SK-N-SH (cell line): ENCODE measurements at regions not wholly inside any gene's neighbourhood (a gene's known extent, or its start where the extent isn't known, plus 50 kb on each side); places are given as distances from the start of the nearest gene placed in this dataset.

Source experiments
- CTCF ChIA-PET: fragments of 300-600, 350-600 bp; formaldehyde crosslinking; extraction: SDS; loops from one replicate; lab custom pipeline; 2021; lab: Yijun Ruan, JAX
- POLR2A ChIA-PET: fragments of 350-600 bp; sonication (Branson Sonifier 250); formaldehyde crosslinking; extraction: SDS; loops from one replicate; lab custom pipeline; 2020; ENCODE audit warnings: antibody characterized with exemption, inconsistent platforms; lab: Yijun Ruan, JAX
- DNase-seq: peaks from one replicate; pipeline ENCODE4 v3.0.0; 2012
- H2AFZ ChIP-seq: fragments of 200-600 bp; sonication (generic); 2 replicates; pipeline ENCODE4 v1.8.1; 2016; ENCODE audit warnings: antibody characterized with exemption, mild to moderate bottlenecking, low read depth
- H3F3A ChIP-seq: fragments of 200-600 bp; sonication (generic); replicated peaks from 2 replicates; pipeline ENCODE3; 2016; ENCODE audit warnings: antibody characterized with exemption, mild to moderate bottlenecking; ENCODE audit not compliant: insufficient read depth
- H3K27ac ChIP-seq, 2 experiments: fragments of 200-500 bp in 1 of 2; fragments of 200-600 bp in 1 of 2; sonication (Bioruptor generic) in 1 of 2; sonication (generic), shearing (Covaris generic) in 1 of 2; 2 replicates each; pipeline versions ENCODE4 v1.5.1 to v1.6.1; 2014 to 2016; ENCODE audit warnings: low read depth in 2 of 2, inconsistent platforms in 1 of 2, low read length in 1 of 2, mild to moderate bottlenecking in 1 of 2, mixed read lengths in 1 of 2
- H3K27me3 ChIP-seq: fragments of 200-600 bp; sonication (generic), shearing (Covaris generic); 2 replicates; pipeline ENCODE4 v1.6.1; 2016; ENCODE audit warnings: mixed run types; ENCODE audit not compliant: insufficient read depth
- H3K36me3 ChIP-seq, 2 experiments: fragments of 200-500 bp in 1 of 2; fragments of 200-600 bp in 1 of 2; sonication (Bioruptor generic) in 1 of 2; sonication (generic) in 1 of 2; replicated peaks in 1 of 2; 2 replicates each; pipeline versions ENCODE3 to v1.5.1; 2014 to 2016; ENCODE audit warnings: low read length in 1 of 2, mild to moderate bottlenecking in 1 of 2; ENCODE audit not compliant: insufficient read depth in 2 of 2, control insufficient read depth in 1 of 2
- H3K4me1 ChIP-seq, 2 experiments: fragments of 200-500 bp in 1 of 2; fragments of 200-600 bp in 1 of 2; sonication (Bioruptor generic) in 1 of 2; sonication (generic), shearing (Covaris generic) in 1 of 2; 2 replicates each; pipeline versions ENCODE4 v1.5.1 to v1.6.1; 2014 to 2016; ENCODE audit warnings: low read depth in 1 of 2, low read length in 1 of 2, mixed run types in 1 of 2; ENCODE audit not compliant: insufficient read depth in 2 of 2, control insufficient read depth in 1 of 2
- H3K4me2 ChIP-seq: fragments of 200-600 bp; sonication (generic), shearing (Covaris generic); 2 replicates; pipeline ENCODE4 v1.6.1; 2017; ENCODE audit warnings: mixed run types
- H3K4me3 ChIP-seq, 2 experiments: fragments of 200-500 bp in 1 of 2; fragments of 200-600 bp in 1 of 2; sonication (Bioruptor generic) in 1 of 2; sonication (generic), shearing (Covaris generic) in 1 of 2; 2 replicates each; pipeline versions ENCODE4 v1.5.1 to v1.8.1; 2014 to 2016; ENCODE audit warnings: low read depth in 2 of 2, inconsistent platforms in 1 of 2, low read length in 1 of 2, mild to moderate bottlenecking in 1 of 2, mixed read lengths in 1 of 2, moderate library complexity in 1 of 2
- H3K79me2 ChIP-seq: fragments of 200-600 bp; sonication (generic); 2 replicates; pipeline ENCODE4 v1.8.1; 2017; ENCODE audit warnings: mild to moderate bottlenecking; ENCODE audit not compliant: insufficient read depth
- H3K9ac ChIP-seq: fragments of 200-600 bp; sonication (generic); 2 replicates; pipeline ENCODE4 v1.6.1; 2017; ENCODE audit warnings: mixed run types
- H3K9me2 ChIP-seq: fragments of 200-600 bp; sonication (generic); 2 replicates; pipeline ENCODE4 v1.6.1; 2017; ENCODE audit warnings: mixed run types
- H3K9me3 ChIP-seq: fragments of 200-600 bp; sonication (generic); 2 replicates; pipeline ENCODE4 v1.6.1; 2017; ENCODE audit warnings: mixed run types, mild to moderate bottlenecking, moderate library complexity
- H4K20me1 ChIP-seq: fragments of 200-600 bp; sonication (generic); 2 replicates; pipeline ENCODE4 v1.6.1; 2017; ENCODE audit warnings: mild to moderate bottlenecking, mixed run types; ENCODE audit not compliant: insufficient read depth
- CHD2 ChIP-seq: fragments of 150-350 bp; IDR thresholded peaks from 2 replicates; pipeline ENCODE4 v1.6.1; 2018; ENCODE audit warnings: low read length; ENCODE audit not compliant: partially characterized antibody
- CTCF ChIP-seq: fragments of 200-600 bp; sonication (generic); IDR thresholded peaks from 2 replicates; pipeline ENCODE4 v1.6.1; 2017; ENCODE audit warnings: antibody characterized with exemption, mild to moderate bottlenecking, moderate library complexity
- ELF1 ChIP-seq: IDR thresholded peaks from 2 replicates; pipeline ENCODE4 v1.4.0; 2012
- EP300 ChIP-seq, 2 experiments: IDR thresholded peaks; 2 replicates each; pipeline versions ENCODE4 v1.4.0 to v1.6.1; 2012; ENCODE audit warnings: borderline replicate concordance in 1 of 2, low read depth in 1 of 2, low read length in 1 of 2
- FOXJ3 ChIP-seq: sonication (generic); formaldehyde crosslinking; IDR thresholded peaks from 2 replicates; pipeline ENCODE4 v1.5.1; 2020; ENCODE audit warnings: mild to moderate bottlenecking, missing genetic modification reagents
- GABPA ChIP-seq: IDR thresholded peaks from 2 replicates; pipeline ENCODE4 v1.4.0; 2012; ENCODE audit warnings: low read depth, mild to moderate bottlenecking
- MEF2A ChIP-seq: IDR thresholded peaks from 2 replicates; pipeline ENCODE4 v1.4.0; 2012; ENCODE audit warnings: low read depth, borderline replicate concordance
- MXI1 ChIP-seq: IDR thresholded peaks from 2 replicates; pipeline ENCODE4 v1.6.1; 2012; ENCODE audit warnings: mild to moderate bottlenecking, low read depth, low read length, improper control_type of control experiment
- NRF1 ChIP-seq: IDR thresholded peaks from 2 replicates; pipeline ENCODE4 v1.6.1; 2012; ENCODE audit warnings: low read depth, mild to moderate bottlenecking, low read length
- PBX3 ChIP-seq: IDR thresholded peaks from 2 replicates; pipeline ENCODE4; 2012
- POLR2AphosphoS5 ChIP-seq: IDR thresholded peaks from 2 replicates; pipeline ENCODE4 v1.6.1; 2012; ENCODE audit warnings: low read depth, low read length
- RAD21 ChIP-seq: IDR thresholded peaks from 2 replicates; pipeline ENCODE4 v1.6.1; 2012; ENCODE audit warnings: mild to moderate bottlenecking, low read length
- RCOR1 ChIP-seq: fragments of 150-350 bp; IDR thresholded peaks from 2 replicates; pipeline ENCODE4 v1.6.1; 2017; ENCODE audit warnings: antibody characterized with exemption, low read length
- RFX5 ChIP-seq: IDR thresholded peaks from 2 replicates; pipeline ENCODE4 v1.6.1; 2012; ENCODE audit warnings: mild to moderate bottlenecking, improper control_type of control experiment, low read length
- RXRA ChIP-seq: IDR thresholded peaks from 2 replicates; pipeline ENCODE4 v1.4.0; 2012; ENCODE audit warnings: low read depth, mild to moderate bottlenecking, borderline replicate concordance
- SIN3A ChIP-seq: IDR thresholded peaks from 2 replicates; pipeline ENCODE4 v1.6.1; 2012; ENCODE audit warnings: low read depth, mild to moderate bottlenecking, low read length, moderate library complexity, borderline replicate concordance
- SMC3 ChIP-seq: IDR thresholded peaks from 2 replicates; pipeline ENCODE4 v1.6.1; 2012; ENCODE audit warnings: low read depth, low read length, improper control_type of control experiment
- TCF12 ChIP-seq: IDR thresholded peaks from 2 replicates; pipeline ENCODE4 v1.4.0; 2012
- TEAD4 ChIP-seq: IDR thresholded peaks from 2 replicates; pipeline ENCODE4 v1.4.0; 2012; ENCODE audit warnings: mild to moderate bottlenecking, borderline replicate concordance; ENCODE audit not compliant: insufficient read depth
- USF1 ChIP-seq: IDR thresholded peaks from 2 replicates; pipeline ENCODE4 v1.4.0; 2012; ENCODE audit warnings: low read depth, borderline replicate concordance
- WGBS: methylation state at CpG from one replicate; pipeline ENCODE4 v1.1.6; 2017; ENCODE audit warnings: low lambda C conversion rate; 5-methylcytosine and 5-hydroxymethylcytosine counted together
- TF ChIP-seq, protein P1 (sequence below): IDR thresholded peaks from 2 replicates; pipeline ENCODE4 v1.4.0; 2012; ENCODE audit warnings: low read depth
- TF ChIP-seq, protein P2 (sequence below): fragments of 150-350 bp; IDR thresholded peaks from 2 replicates; pipeline ENCODE4 v1.6.1; 2016; ENCODE audit warnings: mild to moderate bottlenecking, low read depth, low read length
- TF ChIP-seq, protein P3 (sequence below): IDR thresholded peaks from 2 replicates; pipeline ENCODE4 v1.4.0; 2012; ENCODE audit warnings: low read depth, borderline replicate concordance

GRCh38 chr7:68146983-68147382 is 1150.3 kb downstream of the TYW1 start (continued):
- TF ChIP-seq RCOR1 (peak; percentile 90), RFX5 (no peak; the same call in 1 of the 2 replicates), CTCF (no peak), RXRA (no peak), TCF12 (peak; percentile 61), EP300 (IDR thresholded peaks at IDR 0.05; ENCODE audit: borderline replicate concordance in 1 of 2, low read depth in 1 of 2, low read length in 1 of 2) (peak in 1 of 2 experiments; percentile 96; a peak in 2 of 4 replicates), NRF1 (no peak), FOXJ3 (CRISPR knock-in tag) (peak; percentile 95), TEAD4 (no peak), GABPA (no peak), CHD2 (peak; percentile 73), MEF2A (no peak), MXI1 (peak; percentile 35; the same call in 1 of the 2 replicates), ELF1 (no peak), POLR2AphosphoS5 (no peak)
- TF ChIP-seq, protein P1, sequence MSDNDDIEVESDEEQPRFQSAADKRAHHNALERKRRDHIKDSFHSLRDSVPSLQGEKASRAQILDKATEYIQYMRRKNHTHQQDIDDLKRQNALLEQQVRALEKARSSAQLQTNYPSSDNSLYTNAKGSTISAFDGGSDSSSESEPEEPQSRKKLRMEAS, result no peak
- TF ChIP-seq, protein P2, sequence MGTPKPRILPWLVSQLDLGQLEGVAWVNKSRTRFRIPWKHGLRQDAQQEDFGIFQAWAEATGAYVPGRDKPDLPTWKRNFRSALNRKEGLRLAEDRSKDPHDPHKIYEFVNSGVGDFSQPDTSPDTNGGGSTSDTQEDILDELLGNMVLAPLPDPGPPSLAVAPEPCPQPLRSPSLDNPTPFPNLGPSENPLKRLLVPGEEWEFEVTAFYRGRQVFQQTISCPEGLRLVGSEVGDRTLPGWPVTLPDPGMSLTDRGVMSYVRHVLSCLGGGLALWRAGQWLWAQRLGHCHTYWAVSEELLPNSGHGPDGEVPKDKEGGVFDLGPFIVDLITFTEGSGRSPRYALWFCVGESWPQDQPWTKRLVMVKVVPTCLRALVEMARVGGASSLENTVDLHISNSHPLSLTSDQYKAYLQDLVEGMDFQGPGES, result no peak

DNA sequence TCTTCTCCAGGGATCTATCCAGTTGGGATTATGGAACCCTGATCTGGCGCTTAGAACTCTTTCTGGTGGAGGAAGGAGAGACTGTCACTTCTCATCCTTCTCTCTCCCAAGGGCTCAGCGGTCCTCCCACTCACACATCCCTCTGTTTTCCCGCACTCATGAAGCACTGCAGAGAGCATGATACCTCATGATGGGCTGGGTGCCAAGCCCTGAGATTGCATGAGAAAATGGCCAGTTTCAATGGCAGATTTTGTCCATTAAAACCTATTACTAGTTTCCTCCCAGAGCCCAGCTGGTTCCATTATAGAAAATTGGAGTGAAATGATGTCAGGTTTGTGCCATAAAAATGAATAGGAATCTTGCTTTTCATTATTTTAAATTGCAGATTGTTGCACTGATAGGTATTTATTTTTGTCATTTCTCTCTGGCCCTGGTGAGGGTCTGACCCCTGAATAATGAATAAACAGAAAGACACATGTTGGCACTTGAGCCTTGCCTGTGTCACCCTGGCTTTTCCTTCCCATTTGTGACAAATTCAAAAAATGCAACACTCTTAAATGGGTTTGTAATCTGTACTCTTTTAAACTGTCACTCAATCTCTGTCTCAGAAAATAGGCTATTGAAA is 1151.1 kb downstream of the TYW1 start:
- Histone ChIP-seq H3K4me2 (no peak overlapping the region), H4K20me1 (no peaks in the 10 kb centered on the region), H3K4me1 (peaks cover 0 to 15% of the 10 kb centered on the region in 2 experiments; a peak in 2 of 4 replicates), H3K4me3 (no peak overlapping the region), H3K9ac (no peak overlapping the region), H3K36me3 (no peaks in the 10 kb centered on the region), H3K27ac (peak overlapping the region in 1 of 2 experiments; percentile 91; a peak in 2 of 4 replicates), H3F3A (no peaks in the 10 kb centered on the region), H3K9me3 (no peaks in the 10 kb centered on the region), H3K79me2 (no peaks in the 10 kb centered on the region), H3K27me3 (no peaks in the 10 kb centered on the region), H2AFZ (no peak overlapping the region), H3K9me2 (no peaks in the 10 kb centered on the region)
- 2% methylated on average over 3 of the region's 3 CpGs for WGBS
- ChIA-PET POLR2A (no interaction called here), CTCF (interaction anchor here (1.1 to 2.0 kb wide), 5 partner anchors 12 to 770 kb away, joined by 3 to 7 read pairs (median 5); no protein-coding TSS in a partner anchor)
- peak; percentile 58 for DNase-seq
- TF ChIP-seq PBX3, result no peak
- TF ChIP-seq USF1, result no peak
- TF ChIP-seq, protein P3, sequence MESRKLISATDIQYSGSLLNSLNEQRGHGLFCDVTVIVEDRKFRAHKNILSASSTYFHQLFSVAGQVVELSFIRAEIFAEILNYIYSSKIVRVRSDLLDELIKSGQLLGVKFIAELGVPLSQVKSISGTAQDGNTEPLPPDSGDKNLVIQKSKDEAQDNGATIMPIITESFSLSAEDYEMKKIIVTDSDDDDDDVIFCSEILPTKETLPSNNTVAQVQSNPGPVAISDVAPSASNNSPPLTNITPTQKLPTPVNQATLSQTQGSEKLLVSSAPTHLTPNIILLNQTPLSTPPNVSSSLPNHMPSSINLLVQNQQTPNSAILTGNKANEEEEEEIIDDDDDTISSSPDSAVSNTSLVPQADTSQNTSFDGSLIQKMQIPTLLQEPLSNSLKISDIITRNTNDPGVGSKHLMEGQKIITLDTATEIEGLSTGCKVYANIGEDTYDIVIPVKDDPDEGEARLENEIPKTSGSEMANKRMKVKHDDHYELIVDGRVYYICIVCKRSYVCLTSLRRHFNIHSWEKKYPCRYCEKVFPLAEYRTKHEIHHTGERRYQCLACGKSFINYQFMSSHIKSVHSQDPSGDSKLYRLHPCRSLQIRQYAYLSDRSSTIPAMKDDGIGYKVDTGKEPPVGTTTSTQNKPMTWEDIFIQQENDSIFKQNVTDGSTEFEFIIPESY, result no peak
- peak in 1 of 2 experiments; percentile 94; a peak in 2 of 4 replicates for TF ChIP-seq EP300 (IDR thresholded peaks at IDR 0.05; ENCODE audit: borderline replicate concordance in 1 of 2, low read depth in 1 of 2, low read length in 1 of 2)
- TF ChIP-seq RAD21, result 0 out of 2 replicates have a peak, but pooled peaks have one; percentile 3
- TF ChIP-seq SMC3, result no peak
- TF ChIP-seq SIN3A, result no peak
- TF ChIP-seq CTCF, result no peak
